ENCODE measurements at regions not wholly inside any gene's neighbourhood (a gene's known extent, or its start where the extent isn't known, plus 50 kb on each side); places are given as distances from the start of the nearest gene placed in this dataset.
A peak's percentile ranks its signal among the peaks of the same experiment; 100 is the strongest.

DNA sequence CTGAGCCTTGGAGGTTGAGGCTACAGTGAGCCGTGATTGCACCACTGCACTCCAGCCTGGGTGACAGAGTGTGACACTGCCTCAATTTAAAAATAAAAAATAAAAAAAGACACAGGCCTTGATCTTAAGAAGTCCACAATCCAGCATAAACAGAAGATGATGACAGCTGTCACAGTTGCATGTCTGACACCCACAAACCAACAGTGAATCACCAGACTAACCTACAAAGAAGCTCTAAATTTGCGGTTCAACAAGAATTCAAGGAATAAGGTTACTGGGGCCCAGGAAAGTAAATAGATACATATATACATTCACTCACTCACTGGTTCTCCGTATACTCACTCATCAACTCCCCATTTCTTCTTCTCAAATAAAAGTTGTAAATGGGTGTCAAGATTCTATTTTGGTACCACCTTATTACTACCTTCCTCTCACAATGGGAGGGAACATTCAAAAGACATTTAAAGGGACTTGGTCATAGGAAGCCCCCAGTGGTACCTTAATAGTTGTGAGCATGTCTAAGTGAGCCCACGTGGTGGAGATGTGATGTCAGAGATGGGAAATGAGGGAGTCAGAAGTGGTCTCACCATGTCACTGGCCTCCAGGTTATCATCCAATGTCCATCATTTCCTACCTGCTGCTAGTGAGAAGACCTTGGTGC is 66.9 kb upstream of the PRDX6 start:
- Mint-ChIP-seq H3K9me3 (no peaks in the 10 kb centered on the region), H3K27me3 (no peaks in the 10 kb centered on the region), H3K36me3 (peaks cover 0 to 13% (median 3%) of the 10 kb centered on the region in 3 donors), H3K4me3 (peak overlapping the region in 3 of 7 donors; percentile 24 to 49 (median 42)), H3K4me1 (peaks cover 28 to 38% (median 38%) of the 10 kb centered on the region in 3 donors), H3K27ac (peak overlapping the region; percentile 37 to 89 (median 74))
- Histone ChIP-seq H3K4me3 (ENCODE audit: low read length) (no peak overlapping the region), H3K4me1 (ENCODE audit: insufficient read depth, low read length) (peaks cover 21% of the 10 kb centered on the region), H3K36me3 (ENCODE audit: insufficient read depth, low read length) (no peaks in the 10 kb centered on the region), H3K9me3 (ENCODE audit: low read length) (no peaks in the 10 kb centered on the region), H3K27ac (ENCODE audit: low read depth, low read length) (no peak overlapping the region), H3K27me3 (ENCODE audit: insufficient read depth, low read length, poor library complexity, severe bottlenecking) (no peaks in the 10 kb centered on the region)
- POLR2A ChIA-PET, result no interaction called here
- peak in 3 of 5 donors; percentile 21 to 52 (median 49) for DNase-seq
- CTCF ChIA-PET, result interaction anchor here (1.5 kb wide), 1 partner anchor 19 kb away, joined by 5 read pairs; no protein-coding TSS in a partner anchor

- no peaks in the 10 kb centered on the region for H3K27me3 Mint-ChIP-seq
- no peak overlapping the region for H3K4me3 ChIP-seq (ENCODE audit: low read length)
- H3K9me3 Mint-ChIP-seq, result no peaks in the 10 kb centered on the region
- no peak overlapping the region for H3K27ac ChIP-seq (ENCODE audit: low read depth, low read length)
- CTCF ChIA-PET, result interaction anchor here (1.1 to 1.6 kb wide), 3 partner anchors 11 to 585 kb away, joined by 3 to 5 read pairs (median 4); no protein-coding TSS in a partner anchor
- H3K4me1 Mint-ChIP-seq, result peaks cover 28 to 38% (median 38%) of the 10 kb centered on the region in 3 donors
- H3K4me1 ChIP-seq (ENCODE audit: insufficient read depth, low read length), result peaks cover 21% of the 10 kb centered on the region
- H3K27ac Mint-ChIP-seq, result peak overlapping the region; percentile 11 to 89 (median 74)
- H3K27me3 ChIP-seq (ENCODE audit: insufficient read depth, low read length, poor library complexity, severe bottlenecking), result no peaks in the 10 kb centered on the region
- POLR2A ChIA-PET, result no interaction called here
- no peaks in the 10 kb centered on the region for H3K9me3 ChIP-seq (ENCODE audit: low read length)
- H3K36me3 Mint-ChIP-seq, result peaks cover 0 to 17% (median 3%) of the 10 kb centered on the region in 3 donors
- no peaks in the 10 kb centered on the region for H3K36me3 ChIP-seq (ENCODE audit: insufficient read depth, low read length)
- peak in 2 of 5 donors; percentile 6 to 49 for DNase-seq
- peak overlapping the region in 2 of 7 donors; percentile 24 to 49 for H3K4me3 Mint-ChIP-seq
Observed at GRCh38 chr1:173410794-173411236, 66.3 kb upstream of the PRDX6 start.

GRCh38 chr1:173411835-173412742 is 65.0 kb upstream of the PRDX6 start:
- Histone ChIP-seq H3K9me3 (ENCODE audit: low read length) (no peaks in the 10 kb centered on the region), H3K36me3 (ENCODE audit: insufficient read depth, low read length) (no peaks in the 10 kb centered on the region), H3K4me3 (ENCODE audit: low read length) (no peak overlapping the region), H3K4me1 (ENCODE audit: insufficient read depth, low read length) (peaks cover 16% of the 10 kb centered on the region), H3K27ac (ENCODE audit: low read depth, low read length) (no peak overlapping the region), H3K27me3 (ENCODE audit: insufficient read depth, low read length, poor library complexity, severe bottlenecking) (no peaks in the 10 kb centered on the region)
- no peak for DNase-seq
- peak overlapping the region in 3 of 8 donors; percentile 4 to 75 (median 13) for H3K27ac Mint-ChIP-seq
- H3K9me3 Mint-ChIP-seq, result no peaks in the 10 kb centered on the region
- H3K36me3 Mint-ChIP-seq, result peaks cover 0 to 24% (median 3%) of the 10 kb centered on the region in 3 donors
- no peak overlapping the region for H3K4me3 Mint-ChIP-seq
- no peaks in the 10 kb centered on the region for H3K27me3 Mint-ChIP-seq
- ChIA-PET CTCF (interaction anchor here (1.1 to 1.6 kb wide), 2 partner anchors 9 to 586 kb away, joined by 3 to 4 read pairs; no protein-coding TSS in a partner anchor), POLR2A (no interaction called here)
- H3K4me1 Mint-ChIP-seq, result peaks cover 22 to 32% (median 32%) of the 10 kb centered on the region in 3 donors

GRCh38 chr1:173413271-173413707 is 63.8 kb upstream of the PRDX6 start:
- H3K27ac ChIP-seq (ENCODE audit: low read depth, low read length), result no peak overlapping the region
- peaks cover 22 to 31% (median 27%) of the 10 kb centered on the region in 3 donors for H3K4me1 Mint-ChIP-seq

GRCh38 chr1:173414136-173414535 is 63.0 kb upstream of the PRDX6 start:
- Mint-ChIP-seq H3K36me3 (peaks cover 0 to 37% (median 6%) of the 10 kb centered on the region in 3 donors), H3K4me1 (peaks cover 19 to 28% (median 23%) of the 10 kb centered on the region in 3 donors), H3K4me3 (no peak overlapping the region), H3K27ac (peak overlapping the region in 5 of 8 donors; percentile 7 to 70 (median 33)), H3K9me3 (no peaks in the 10 kb centered on the region), H3K27me3 (no peaks in the 10 kb centered on the region)
- H3K9me3 ChIP-seq (ENCODE audit: low read length), result no peaks in the 10 kb centered on the region
- peaks cover 8% of the 10 kb centered on the region for H3K36me3 ChIP-seq (ENCODE audit: insufficient read depth, low read length)
- peaks cover 15% of the 10 kb centered on the region for H3K4me1 ChIP-seq (ENCODE audit: insufficient read depth, low read length)
- ChIA-PET POLR2A (no interaction called here), CTCF (interaction anchor here (1.4 kb wide), 1 partner anchor 669 kb away, joined by 5 read pairs; no protein-coding TSS in a partner anchor)
- H3K4me3 ChIP-seq (ENCODE audit: low read length), result no peak overlapping the region
- DNase-seq, result no peak
- H3K27ac ChIP-seq (ENCODE audit: low read depth, low read length), result no peak overlapping the region
- no peaks in the 10 kb centered on the region for H3K27me3 ChIP-seq (ENCODE audit: insufficient read depth, low read length, poor library complexity, severe bottlenecking)

More at GRCh38 chr1:173413271-173413707, 63.8 kb upstream of the PRDX6 start:
- H3K27me3 ChIP-seq (ENCODE audit: insufficient read depth, low read length, poor library complexity, severe bottlenecking), result no peaks in the 10 kb centered on the region
- Mint-ChIP-seq H3K4me3 (no peak overlapping the region), H3K27ac (peak overlapping the region in 4 of 8 donors; percentile 37 to 61 (median 42)), H3K36me3 (peaks cover 0 to 35% (median 5%) of the 10 kb centered on the region in 3 donors), H3K9me3 (no peaks in the 10 kb centered on the region), H3K27me3 (no peaks in the 10 kb centered on the region)
- ChIA-PET POLR2A (no interaction called here), CTCF (no interaction called here)
- peaks cover 7% of the 10 kb centered on the region for H3K36me3 ChIP-seq (ENCODE audit: insufficient read depth, low read length)
- H3K9me3 ChIP-seq (ENCODE audit: low read length), result no peaks in the 10 kb centered on the region
- peaks cover 15% of the 10 kb centered on the region for H3K4me1 ChIP-seq (ENCODE audit: insufficient read depth, low read length)
- DNase-seq, result no peak
- H3K4me3 ChIP-seq (ENCODE audit: low read length), result no peak overlapping the region

DNA sequence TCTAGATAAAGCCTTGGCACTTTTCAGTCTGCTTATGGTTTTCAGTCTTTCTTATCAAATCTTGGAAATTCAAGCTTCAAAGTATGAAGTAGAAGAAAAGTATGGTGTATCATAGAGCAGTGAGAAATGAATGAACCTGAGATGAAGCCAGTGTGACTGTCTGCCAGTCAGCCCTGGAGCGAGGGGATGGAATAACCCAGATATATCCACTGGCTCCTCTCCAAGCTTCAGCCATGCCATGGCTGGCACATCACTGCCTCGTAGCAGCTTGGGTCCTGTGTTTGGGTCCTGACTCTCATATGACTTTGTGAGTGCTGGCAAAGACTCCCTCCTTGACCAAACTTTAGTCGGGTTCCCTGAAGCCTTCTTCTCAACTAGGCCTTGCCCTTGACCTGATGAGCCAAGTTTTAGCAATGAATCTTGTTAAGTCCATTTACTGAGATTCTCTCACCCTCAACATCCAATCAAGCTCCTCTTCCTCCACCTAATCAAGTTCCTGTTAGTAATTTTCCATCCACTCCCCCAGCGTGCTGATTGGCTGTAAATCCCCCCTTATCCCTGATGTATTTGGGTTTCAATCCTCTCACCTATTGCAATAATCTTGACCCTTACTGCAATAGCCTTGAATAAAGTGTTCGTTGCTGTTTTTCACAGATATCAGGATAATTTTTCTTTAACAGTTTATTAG is 62.5 kb upstream of the PRDX6 start:
- ChIA-PET POLR2A (no interaction called here), CTCF (interaction anchor here (1.4 kb wide), 1 partner anchor 669 kb away, joined by 5 read pairs; no protein-coding TSS in a partner anchor)
- Histone ChIP-seq H3K27me3 (ENCODE audit: insufficient read depth, low read length, poor library complexity, severe bottlenecking) (no peaks in the 10 kb centered on the region), H3K4me3 (ENCODE audit: low read length) (no peak overlapping the region), H3K9me3 (ENCODE audit: low read length) (no peaks in the 10 kb centered on the region), H3K36me3 (ENCODE audit: insufficient read depth, low read length) (peaks cover 8% of the 10 kb centered on the region), H3K27ac (ENCODE audit: low read depth, low read length) (no peak overlapping the region), H3K4me1 (ENCODE audit: insufficient read depth, low read length) (peaks cover 11% of the 10 kb centered on the region)
- no peaks in the 10 kb centered on the region for H3K9me3 Mint-ChIP-seq
- DNase-seq, result no peak
- no peaks in the 10 kb centered on the region for H3K27me3 Mint-ChIP-seq
- no peak overlapping the region for H3K4me3 Mint-ChIP-seq
- peak overlapping the region in 3 of 8 donors; percentile 32 to 94 (median 70) for H3K27ac Mint-ChIP-seq
- peaks cover 14 to 22% (median 17%) of the 10 kb centered on the region in 3 donors for H3K4me1 Mint-ChIP-seq
- H3K36me3 Mint-ChIP-seq, result peaks cover 0 to 37% (median 6%) of the 10 kb centered on the region in 3 donors

DNA sequence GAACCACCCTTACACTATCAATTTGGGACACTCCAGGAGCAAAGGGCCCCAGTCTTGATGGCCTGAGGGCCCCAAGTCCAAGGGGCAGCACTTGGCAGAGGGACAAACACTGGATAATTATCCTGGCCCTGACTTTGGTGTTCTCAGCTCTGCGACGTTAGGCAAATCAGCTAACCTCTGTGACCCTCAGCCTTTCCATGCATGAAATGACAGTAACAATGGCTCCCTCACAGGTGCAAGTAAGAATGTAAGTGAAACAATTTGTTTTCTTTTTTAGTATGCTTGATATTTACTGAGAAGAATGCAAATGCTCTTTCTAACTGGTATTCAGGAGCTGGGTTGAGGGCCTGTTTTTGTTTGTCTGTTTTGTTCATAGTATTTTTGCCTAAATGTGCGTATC is 61.6 kb upstream of the PRDX6 start:
- no peak overlapping the region for H3K4me3 Mint-ChIP-seq
- CTCF ChIA-PET, result interaction anchor here (1.4 kb wide), 1 partner anchor 670 kb away, joined by 5 read pairs; no protein-coding TSS in a partner anchor

More for the DNA sequence above, 61.6 kb upstream of the PRDX6 start:
- Mint-ChIP-seq H3K4me1 (peaks cover 12 to 19% (median 16%) of the 10 kb centered on the region in 3 donors), H3K9me3 (no peaks in the 10 kb centered on the region), H3K27ac (peak overlapping the region in 3 of 8 donors; percentile 11 to 40 (median 15)), H3K36me3 (peaks cover 0 to 37% (median 6%) of the 10 kb centered on the region in 3 donors), H3K27me3 (no peaks in the 10 kb centered on the region)
- Histone ChIP-seq H3K9me3 (ENCODE audit: low read length) (no peaks in the 10 kb centered on the region), H3K4me3 (ENCODE audit: low read length) (no peak overlapping the region), H3K27me3 (ENCODE audit: insufficient read depth, low read length, poor library complexity, severe bottlenecking) (no peaks in the 10 kb centered on the region), H3K27ac (ENCODE audit: low read depth, low read length) (no peak overlapping the region), H3K4me1 (ENCODE audit: insufficient read depth, low read length) (peaks cover 3% of the 10 kb centered on the region), H3K36me3 (ENCODE audit: insufficient read depth, low read length) (peaks cover 8% of the 10 kb centered on the region)
- DNase-seq, result no peak
- POLR2A ChIA-PET, result no interaction called here
